ENCODE measurements at regions not wholly inside any gene's neighbourhood (a gene's known extent, or its start where the extent isn't known, plus 50 kb on each side); places are given as distances from the start of the nearest gene placed in this dataset.

DNA sequence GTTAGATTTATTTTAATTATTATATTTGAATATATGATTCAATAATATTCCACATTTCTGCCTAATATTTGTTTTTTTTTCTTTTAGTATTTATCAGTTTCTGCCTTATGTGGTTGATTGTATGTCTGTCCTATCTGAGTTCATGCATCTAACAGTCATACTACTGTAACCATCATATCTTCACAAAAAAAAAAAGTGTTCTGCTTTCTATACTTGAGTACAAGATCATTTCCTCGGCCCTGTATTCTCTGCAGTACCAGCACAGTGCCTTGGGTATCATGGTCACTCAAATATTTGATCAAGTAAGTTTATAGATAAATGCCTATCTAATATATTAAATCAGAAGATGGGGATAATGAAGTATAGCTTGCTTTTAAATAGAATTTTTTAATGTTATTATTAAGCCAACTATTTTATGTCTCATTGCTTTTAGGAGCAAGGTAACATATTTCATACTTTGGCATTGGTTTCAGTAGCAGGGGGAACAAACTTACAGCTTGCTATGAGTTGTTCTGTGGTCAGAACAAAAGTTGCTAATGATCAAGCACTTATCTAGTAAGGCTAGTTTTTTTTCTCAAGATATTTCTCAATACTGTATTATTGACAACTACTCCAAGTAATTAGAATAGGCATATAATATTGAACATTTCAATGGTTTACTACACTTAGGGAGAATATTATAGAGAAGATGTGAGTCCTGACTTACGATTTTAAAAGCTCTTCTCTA lies 290.5 kb upstream of the FBXO33 start:
- Histone ChIP-seq H3K27me3 (no peaks in the 10 kb centered on the region), H3K27ac (no peak overlapping the region), H3K4me3 (no peak overlapping the region), H3K36me3 (no peaks in the 10 kb centered on the region), H3K4me1 (no peaks in the 10 kb centered on the region), H3K9me3 (no peaks in the 10 kb centered on the region)
- intact Hi-C loops (cut with DNase I) = no loop called here
- 64 to 72% (median 67%) methylated on average over 2 of the region's 2 CpGs for WGBS, 4 donors
- ATAC-seq = no peak
- no peak for TF ChIP-seq POLR2A (IDR thresholded peaks at IDR 0.05)
- TF ChIP-seq, protein P1, sequence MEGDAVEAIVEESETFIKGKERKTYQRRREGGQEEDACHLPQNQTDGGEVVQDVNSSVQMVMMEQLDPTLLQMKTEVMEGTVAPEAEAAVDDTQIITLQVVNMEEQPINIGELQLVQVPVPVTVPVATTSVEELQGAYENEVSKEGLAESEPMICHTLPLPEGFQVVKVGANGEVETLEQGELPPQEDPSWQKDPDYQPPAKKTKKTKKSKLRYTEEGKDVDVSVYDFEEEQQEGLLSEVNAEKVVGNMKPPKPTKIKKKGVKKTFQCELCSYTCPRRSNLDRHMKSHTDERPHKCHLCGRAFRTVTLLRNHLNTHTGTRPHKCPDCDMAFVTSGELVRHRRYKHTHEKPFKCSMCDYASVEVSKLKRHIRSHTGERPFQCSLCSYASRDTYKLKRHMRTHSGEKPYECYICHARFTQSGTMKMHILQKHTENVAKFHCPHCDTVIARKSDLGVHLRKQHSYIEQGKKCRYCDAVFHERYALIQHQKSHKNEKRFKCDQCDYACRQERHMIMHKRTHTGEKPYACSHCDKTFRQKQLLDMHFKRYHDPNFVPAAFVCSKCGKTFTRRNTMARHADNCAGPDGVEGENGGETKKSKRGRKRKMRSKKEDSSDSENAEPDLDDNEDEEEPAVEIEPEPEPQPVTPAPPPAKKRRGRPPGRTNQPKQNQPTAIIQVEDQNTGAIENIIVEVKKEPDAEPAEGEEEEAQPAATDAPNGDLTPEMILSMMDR (IDR thresholded peaks at IDR 0.05) = no peak
- no peak for DNase-seq

DNA sequence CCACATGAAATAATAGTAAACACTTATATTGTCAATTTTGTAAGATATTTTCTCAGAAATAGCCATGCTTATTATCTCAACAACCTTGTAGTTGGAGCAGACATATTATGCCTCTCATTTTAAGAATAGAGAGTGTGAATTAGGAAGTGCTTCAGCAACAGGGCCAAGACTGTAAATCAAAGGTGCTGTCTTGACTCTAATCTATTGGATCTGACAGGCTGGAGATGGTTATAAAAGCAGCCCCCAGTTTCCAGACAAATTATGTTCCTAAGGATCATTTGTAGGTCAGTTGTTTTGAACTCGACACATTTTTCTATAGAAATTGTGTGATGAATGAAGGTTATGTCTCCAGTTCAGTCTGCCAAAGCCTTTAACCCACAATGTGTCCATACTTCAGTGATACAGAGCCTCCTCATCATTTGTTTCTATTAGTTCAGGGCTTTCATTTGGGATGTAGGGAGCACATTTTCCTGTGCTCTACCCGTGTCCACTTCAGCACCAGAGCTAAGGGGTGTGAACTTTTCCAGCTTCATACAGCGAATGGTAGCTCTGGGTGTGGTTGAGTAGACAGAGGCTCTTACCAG lies 284.8 kb upstream of the FBXO33 start:
- no peaks in the 10 kb centered on the region for H3K27me3 ChIP-seq
- intact Hi-C loops (cut with DNase I) = no loop called here
- no peaks in the 10 kb centered on the region for H3K36me3 ChIP-seq
- 71 to 78% (median 75%) methylated on average over 3 of the region's 3 CpGs for WGBS, 4 donors
- no peak for ATAC-seq
- H3K4me3 ChIP-seq = no peak overlapping the region
- no peaks in the 10 kb centered on the region for H3K9me3 ChIP-seq
- H3K4me1 ChIP-seq = no peaks in the 10 kb centered on the region
- no peak for DNase-seq
- no peak overlapping the region for H3K27ac ChIP-seq
- no peak for TF ChIP-seq POLR2A (IDR thresholded peaks at IDR 0.05)
- TF ChIP-seq, protein P1 (IDR thresholded peaks at IDR 0.05) = no peak

DNA sequence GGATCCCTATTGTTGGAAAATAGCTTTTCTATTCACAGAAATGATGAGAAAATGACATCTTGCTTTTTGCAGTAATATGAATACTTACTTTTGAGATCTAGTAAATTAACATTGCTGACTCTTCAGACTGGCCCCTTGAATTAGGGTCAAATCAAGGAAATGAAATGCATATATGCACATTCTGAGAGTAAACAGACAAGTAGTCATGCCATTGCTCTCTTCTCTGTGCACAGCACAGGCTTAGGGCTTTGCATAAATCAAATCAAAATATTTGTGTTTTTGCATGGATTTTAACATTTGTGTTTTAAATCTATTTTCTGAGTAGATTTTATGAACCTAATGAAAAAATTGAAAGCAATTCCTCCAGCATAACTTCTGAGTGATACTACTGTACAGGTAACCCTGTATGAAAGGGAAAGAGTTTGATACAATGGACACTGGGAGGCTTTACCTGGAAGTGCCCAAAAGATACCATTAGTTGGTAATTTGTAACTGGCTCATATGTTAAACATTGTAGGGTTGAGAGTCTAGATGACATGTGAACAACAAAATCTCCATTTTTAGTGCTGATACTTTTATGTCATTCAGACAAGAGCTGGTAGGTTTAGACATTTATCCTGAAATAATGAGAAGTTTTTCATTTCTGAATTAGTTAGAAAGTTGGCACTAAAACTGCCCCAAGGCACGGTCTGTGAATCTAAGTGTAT lies 280.2 kb upstream of the FBXO33 start:
- H3K4me3 ChIP-seq = no peak overlapping the region
- H3K27ac ChIP-seq = no peak overlapping the region
- DNase-seq (no peak), ATAC-seq (no peak)
- H3K36me3 ChIP-seq = no peaks in the 10 kb centered on the region
- TF ChIP-seq, protein P1 (IDR thresholded peaks at IDR 0.05) = no peak
- no peak for TF ChIP-seq POLR2A (IDR thresholded peaks at IDR 0.05)
- WGBS, 4 donors = 68 to 77% (median 75%) methylated on average over 1 of the region's 1 CpG
- H3K4me1 ChIP-seq = no peaks in the 10 kb centered on the region
- peaks cover 0 to 7% (median 0%) of the 10 kb centered on the region in 12 donors for H3K9me3 ChIP-seq
- no peaks in the 10 kb centered on the region for H3K27me3 ChIP-seq
- intact Hi-C loops (cut with DNase I) = loop anchor here in 1 of 10 donors (5.0 kb wide), 1 partner anchor 495 kb away; no protein-coding TSS in a partner anchor

DNA sequence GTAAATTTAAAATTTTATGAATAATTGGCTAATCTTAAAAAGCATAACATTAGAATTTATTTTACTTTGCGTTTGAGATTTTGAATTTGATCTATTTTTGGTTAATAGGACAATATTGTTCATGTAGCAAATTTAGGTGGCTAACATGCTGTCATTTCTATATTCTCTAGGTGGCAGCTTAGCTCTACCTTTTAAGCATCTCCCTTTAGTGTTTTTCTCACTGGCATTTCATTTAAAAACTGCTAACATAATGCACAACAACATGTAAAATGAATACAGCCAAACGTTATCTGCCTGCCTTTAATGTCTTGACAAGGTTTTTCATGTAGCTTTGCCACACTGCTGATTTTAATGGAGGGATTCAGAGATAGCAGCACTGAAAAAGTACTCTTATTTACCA lies 272.4 kb upstream of the FBXO33 start:
- no peak for ATAC-seq
- TF ChIP-seq, protein P1 (IDR thresholded peaks at IDR 0.05) = peak in 1 of 12 donors; percentile 12
- TF ChIP-seq POLR2A (IDR thresholded peaks at IDR 0.05) = no peak
- intact Hi-C loops (cut with DNase I) = no loop called here
- H3K4me3 ChIP-seq = no peak overlapping the region
- H3K27me3 ChIP-seq = no peaks in the 10 kb centered on the region
- no peaks in the 10 kb centered on the region for H3K36me3 ChIP-seq
- H3K27ac ChIP-seq = no peak overlapping the region
- no peaks in the 10 kb centered on the region for H3K4me1 ChIP-seq
- 60 to 70% (median 65%) methylated on average over 2 of the region's 2 CpGs for WGBS, 4 donors
- peaks cover 0 to 9% (median 0%) of the 10 kb centered on the region in 12 donors for H3K9me3 ChIP-seq
- DNase-seq = no peak
